ENCODE measurements at regions not wholly inside any gene's neighbourhood (a gene's known extent, or its start where the extent isn't known, plus 50 kb on each side); places are given as distances from the start of the nearest gene placed in this dataset.

- no peak for TF ChIP-seq CTCF (conservative IDR thresholded peaks at IDR 0.05; ENCODE audit: low read depth)
- ChIA-PET CTCF (no interaction called here), POLR2A (ENCODE audit: low non-redundant PET) (no interaction called here)
- no peak overlapping the region for H3K27ac ChIP-seq
- DNase-seq (ENCODE audit: low spot score) = no peak
These were observed 778.1 kb downstream of the SEMA5A start for GRCh38 chr5:8767746-8768145.

GRCh38 chr5:8769631-8770030 lies 776.2 kb downstream of the SEMA5A start:
- ChIA-PET POLR2A (ENCODE audit: low non-redundant PET) (no interaction called here), CTCF (interaction anchor here (0.6 kb wide), 1 partner anchor 53 kb away, joined by 4 read pairs; no protein-coding TSS in a partner anchor)
- DNase-seq (ENCODE audit: low spot score) = no peak
- no peak for TF ChIP-seq CTCF (conservative IDR thresholded peaks at IDR 0.05; ENCODE audit: low read depth)
- H3K27ac ChIP-seq = no peak overlapping the region

GRCh38 chr5:8770431-8770830 lies 775.4 kb downstream of the SEMA5A start:
- H3K27ac ChIP-seq = no peak overlapping the region
- no peak for TF ChIP-seq CTCF (conservative IDR thresholded peaks at IDR 0.05; ENCODE audit: low read depth)
- POLR2A ChIA-PET (ENCODE audit: low non-redundant PET) = no interaction called here
- no peak for DNase-seq (ENCODE audit: low spot score)
- CTCF ChIA-PET = no interaction called here

- no peak for TF ChIP-seq CTCF (conservative IDR thresholded peaks at IDR 0.05; ENCODE audit: low read depth)
- POLR2A ChIA-PET (ENCODE audit: low non-redundant PET) = no interaction called here
- DNase-seq (ENCODE audit: low spot score) = no peak
- no peak overlapping the region for H3K27ac ChIP-seq
- CTCF ChIA-PET = interaction anchor here (0.6 to 0.9 kb wide), 2 partner anchors 16 to 135 kb away, joined by 3 to 5 read pairs; no protein-coding TSS in a partner anchor
These were observed 772.7 kb downstream of the SEMA5A start for GRCh38 chr5:8773046-8773615.

- CTCF ChIA-PET = no interaction called here
- no peak for TF ChIP-seq CTCF (conservative IDR thresholded peaks at IDR 0.05; ENCODE audit: low read depth)
- POLR2A ChIA-PET (ENCODE audit: low non-redundant PET) = no interaction called here
- no peak for DNase-seq (ENCODE audit: low spot score)
- H3K27ac ChIP-seq = no peak overlapping the region
These were observed 761.2 kb downstream of the SEMA5A start for GRCh38 chr5:8784692-8785091.

GRCh38 chr5:8788246-8788645 lies 757.6 kb downstream of the SEMA5A start:
- ChIA-PET CTCF (no interaction called here), POLR2A (ENCODE audit: low non-redundant PET) (no interaction called here)
- DNase-seq (ENCODE audit: low spot score) = no peak
- H3K27ac ChIP-seq = no peak overlapping the region
- no peak for TF ChIP-seq CTCF (conservative IDR thresholded peaks at IDR 0.05; ENCODE audit: low read depth)

- CTCF ChIA-PET = no interaction called here
These were observed 740.2 kb downstream of the SEMA5A start for GRCh38 chr5:8805653-8806052.

More at GRCh38 chr5:8805653-8806052, 740.2 kb downstream of the SEMA5A start:
- no peak for DNase-seq (ENCODE audit: low spot score)
- POLR2A ChIA-PET (ENCODE audit: low non-redundant PET) = no interaction called here
- TF ChIP-seq CTCF (conservative IDR thresholded peaks at IDR 0.05; ENCODE audit: low read depth) = no peak
- H3K27ac ChIP-seq = no peak overlapping the region
